Spleen (tissue), 11 donors: ENCODE measurements at regions not wholly inside any gene's neighbourhood (a gene's known extent, or its start where the extent isn't known, plus 50 kb on each side); places are given as distances from the start of the nearest gene placed in this dataset.
A peak's percentile ranks its signal among the peaks of the same experiment; 100 is the strongest.
"Not testable (repeated sequence)": the region's sequence is repeated elsewhere in the genome, so short reads cannot be mapped to it uniquely, and the experiment has no call there.

Source experiments
- DNase-seq: peaks from one replicate; pipeline ENCODE4 v3.0.0-alpha.2; 2020
- H3K27ac ChIP-seq, 8 donors: fragments of 200-600 bp; sonication (generic) in 7 of 8; 1 replicate in 4 of 8; 2 replicates in 4 of 8; pipeline versions ENCODE4 v1.5.0 to v1.8.0; 2016 to 2021; ENCODE audit warnings: inconsistent platforms in 4 of 8, mild to moderate bottlenecking in 4 of 8, moderate library complexity in 1 of 8
- H3K27me3 ChIP-seq, 7 donors: fragments of 200-600 bp; sonication (generic) in 6 of 7; replicated peaks in 1 of 7; 1 replicate in 4 of 7; 2 replicates in 3 of 7; pipeline versions ENCODE4 v1.5.0 to v1.8.0; 2016 to 2021; ENCODE audit warnings: inconsistent platforms in 3 of 7, mild to moderate bottlenecking in 1 of 7
- H3K36me3 ChIP-seq, 6 donors: fragments of 200-600 bp; sonication (generic) in 5 of 6; 1 replicate in 4 of 6; 2 replicates in 2 of 6; pipeline versions ENCODE4 v1.5.0 to v1.8.0; 2016 to 2021; ENCODE audit warnings: inconsistent platforms in 2 of 6
- H3K4me1 ChIP-seq, 6 donors: fragments of 200-600 bp; sonication (generic) in 5 of 6; 1 replicate in 3 of 6; 2 replicates in 3 of 6; pipeline versions ENCODE4 v1.5.0 to v1.8.0; 2016 to 2021; ENCODE audit warnings: inconsistent platforms in 3 of 6
- H3K4me3 ChIP-seq, 8 donors: fragments of 200-600 bp; sonication (generic) in 7 of 8; 1 replicate in 4 of 8; 2 replicates in 4 of 8; pipeline versions ENCODE4 v1.5.0 to v1.8.0; 2016 to 2021; ENCODE audit warnings: inconsistent platforms in 4 of 8, mild to moderate bottlenecking in 4 of 8, moderate library complexity in 2 of 8
- H3K9me3 ChIP-seq, 8 donors: fragments of 200-600 bp; sonication (generic) in 7 of 8; 1 replicate in 4 of 8; 2 replicates in 4 of 8; pipeline versions ENCODE4 v1.5.0 to v1.8.0; 2016 to 2021; ENCODE audit warnings: inconsistent platforms in 4 of 8
- POLR2A ChIP-seq, 3 donors: fragments of 450-650 bp; IDR thresholded peaks; one replicate each; pipeline ENCODE4 v1.5.1; 2017; ENCODE audit warnings: antibody characterized with exemption in 3 of 3, mild to moderate bottlenecking in 1 of 3
- POLR2AphosphoS5 ChIP-seq, 3 donors: sonication (generic); formaldehyde crosslinking; IDR thresholded peaks; one replicate each; pipeline ENCODE4 v1.5.1; 2017; ENCODE audit warnings: antibody characterized with exemption in 3 of 3
- WGBS, 5 donors: extraction: QIAGEN DNeasy Blood & Tissue Kit in 3 of 5; methylation state at CpG; one replicate each; pipeline versions ENCODE4 v1.1.5 to v1.1.7; 2013 to 2018; 5-methylcytosine and 5-hydroxymethylcytosine counted together
- intact Hi-C: fragments of 100-400 bp; cut with DNase I; formaldehyde crosslinking; loops from one replicate; pipeline ENCODE4 v1.15.0; 2023; ENCODE audit warnings: low total_unique reads
- TF ChIP-seq, protein P1 (sequence below), 11 experiments: fragments of 200-600 bp in 7 of 11; fragments of 450-650 bp in 4 of 11; sonication (generic) in 4 of 11; IDR thresholded peaks in 8 of 11; conservative IDR thresholded peaks in 3 of 11; 1 replicate in 7 of 11; 2 replicates in 4 of 11; pipeline versions ENCODE4 v1.4.0 to v1.8.0; 2016 to 2021; ENCODE audit warnings: antibody characterized with exemption in 11 of 11, inconsistent platforms in 4 of 11, mild to moderate bottlenecking in 1 of 11
- donor health status: healthy with polysubstance abuse.
- donor health status: DM: no; HTN: no; CAD: no; lungs with moderate emphysema.
- donor health status: DM: no; HTN: no; CAD: no.
- donor health status: Bipolar disorder and iron deficiency.
- donor health status: healthy.
- donor health status: DM: no; HTN: no; CAD: no.
- donor health status: DM: yes; HTN: yes; CAD: no.

DNA sequence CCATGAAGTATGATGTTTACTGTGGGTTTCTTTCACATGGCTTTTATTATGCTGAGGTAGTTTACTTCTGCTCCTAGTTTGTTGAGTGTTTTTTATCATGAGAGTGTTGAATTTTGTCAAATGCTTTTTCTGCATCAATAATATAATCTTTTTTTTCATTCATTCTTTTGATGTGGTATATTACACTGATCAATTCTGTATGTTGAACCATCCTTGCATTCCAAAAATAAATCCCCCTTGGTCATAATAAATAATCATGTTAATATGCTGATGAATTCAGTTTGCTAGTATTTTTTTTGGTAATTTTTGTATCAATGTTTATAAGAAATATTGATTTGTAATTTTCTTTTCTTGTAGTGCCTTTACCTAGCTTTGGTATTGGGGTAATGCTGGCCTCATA, 97.9 kb upstream of the ZNF648 start:
- no peaks in the 10 kb centered on the region for H3K36me3 ChIP-seq
- no peak overlapping the region for H3K27ac ChIP-seq
- TF ChIP-seq, protein P1, sequence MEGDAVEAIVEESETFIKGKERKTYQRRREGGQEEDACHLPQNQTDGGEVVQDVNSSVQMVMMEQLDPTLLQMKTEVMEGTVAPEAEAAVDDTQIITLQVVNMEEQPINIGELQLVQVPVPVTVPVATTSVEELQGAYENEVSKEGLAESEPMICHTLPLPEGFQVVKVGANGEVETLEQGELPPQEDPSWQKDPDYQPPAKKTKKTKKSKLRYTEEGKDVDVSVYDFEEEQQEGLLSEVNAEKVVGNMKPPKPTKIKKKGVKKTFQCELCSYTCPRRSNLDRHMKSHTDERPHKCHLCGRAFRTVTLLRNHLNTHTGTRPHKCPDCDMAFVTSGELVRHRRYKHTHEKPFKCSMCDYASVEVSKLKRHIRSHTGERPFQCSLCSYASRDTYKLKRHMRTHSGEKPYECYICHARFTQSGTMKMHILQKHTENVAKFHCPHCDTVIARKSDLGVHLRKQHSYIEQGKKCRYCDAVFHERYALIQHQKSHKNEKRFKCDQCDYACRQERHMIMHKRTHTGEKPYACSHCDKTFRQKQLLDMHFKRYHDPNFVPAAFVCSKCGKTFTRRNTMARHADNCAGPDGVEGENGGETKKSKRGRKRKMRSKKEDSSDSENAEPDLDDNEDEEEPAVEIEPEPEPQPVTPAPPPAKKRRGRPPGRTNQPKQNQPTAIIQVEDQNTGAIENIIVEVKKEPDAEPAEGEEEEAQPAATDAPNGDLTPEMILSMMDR (IDR thresholded peaks at IDR 0.05 in 8 of 11, conservative IDR thresholded peaks at IDR 0.05 in 3 of 11) = no peak
- TF ChIP-seq POLR2AphosphoS5 (IDR thresholded peaks at IDR 0.05) (no peak), POLR2A (IDR thresholded peaks at IDR 0.05) (no peak)
- no peak for DNase-seq
- H3K4me3 ChIP-seq = no peak overlapping the region
- H3K27me3 ChIP-seq = no peaks in the 10 kb centered on the region
- peaks cover 0 to 27% (median 19%) of the 10 kb centered on the region in 8 donors for H3K9me3 ChIP-seq
- intact Hi-C loops = no loop called here
- H3K4me1 ChIP-seq = peaks cover 6 to 18% (median 10%) of the 10 kb centered on the region in 6 donors

DNA sequence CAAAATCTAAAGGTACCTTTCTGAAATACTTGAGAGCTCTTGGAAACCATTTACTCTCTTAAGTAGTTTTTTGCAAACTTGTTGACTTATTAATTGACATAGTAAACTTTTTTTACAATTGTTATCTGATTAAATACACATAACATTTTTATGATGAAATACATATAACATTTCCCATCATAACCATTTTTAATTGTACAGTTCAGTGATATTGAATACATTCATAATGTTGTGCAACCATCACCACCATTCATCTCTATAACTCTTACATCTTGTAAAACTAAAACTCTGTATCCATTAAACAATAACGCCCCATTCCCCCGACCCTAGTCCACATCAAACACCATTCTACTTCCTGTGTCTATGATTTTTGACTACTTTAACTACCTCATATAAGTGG, 95.7 kb upstream of the ZNF648 start:
- TF ChIP-seq, protein P1 (IDR thresholded peaks at IDR 0.05 in 8 of 11, conservative IDR thresholded peaks at IDR 0.05 in 3 of 11) = no peak
- no peak for TF ChIP-seq POLR2A (IDR thresholded peaks at IDR 0.05)
- TF ChIP-seq POLR2AphosphoS5 (IDR thresholded peaks at IDR 0.05) = no peak
- H3K4me3 ChIP-seq = no peak overlapping the region
- no peaks in the 10 kb centered on the region for H3K36me3 ChIP-seq
- no peak for DNase-seq
- H3K27me3 ChIP-seq = no peaks in the 10 kb centered on the region
- intact Hi-C loops = no loop called here
- peaks cover 0 to 5% (median 0%) of the 10 kb centered on the region in 6 donors for H3K4me1 ChIP-seq
- 82 to 90% (median 86%) methylated on average over 2 of the region's 2 CpGs for WGBS, 5 donors
- H3K27ac ChIP-seq = no peak overlapping the region
- H3K9me3 ChIP-seq = peaks cover 0 to 27% (median 19%) of the 10 kb centered on the region in 8 donors

DNA sequence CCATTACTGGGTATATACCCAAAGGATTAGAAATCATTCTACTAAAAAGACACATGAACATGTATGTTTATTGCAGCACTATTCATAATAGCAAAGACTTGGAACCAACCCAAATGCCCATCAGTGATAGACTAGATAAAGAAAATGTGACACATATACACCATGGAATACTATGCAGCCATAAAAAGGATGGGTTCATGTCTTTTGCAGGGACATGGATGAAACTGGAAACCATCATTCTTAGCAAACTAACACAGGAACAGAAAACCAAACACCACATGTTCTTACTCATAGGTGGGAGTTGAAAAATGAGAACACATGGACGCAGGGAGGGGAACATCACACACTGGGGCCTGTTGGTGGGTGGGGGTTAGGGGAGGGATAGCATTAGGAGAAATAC, 92.9 kb upstream of the ZNF648 start:
- DNase-seq, H3K27me3 ChIP-seq, H3K4me1 ChIP-seq, intact Hi-C loops, H3K36me3 ChIP-seq, H3K27ac ChIP-seq, H3K4me3 ChIP-seq: not testable (repeated sequence)
- peaks cover 0 to 16% (median 9%) of the 10 kb centered on the region in 8 donors for H3K9me3 ChIP-seq
- WGBS, 5 donors = 87 to 100% (median 97%) methylated on average over 1 of the region's 1 CpG

DNA sequence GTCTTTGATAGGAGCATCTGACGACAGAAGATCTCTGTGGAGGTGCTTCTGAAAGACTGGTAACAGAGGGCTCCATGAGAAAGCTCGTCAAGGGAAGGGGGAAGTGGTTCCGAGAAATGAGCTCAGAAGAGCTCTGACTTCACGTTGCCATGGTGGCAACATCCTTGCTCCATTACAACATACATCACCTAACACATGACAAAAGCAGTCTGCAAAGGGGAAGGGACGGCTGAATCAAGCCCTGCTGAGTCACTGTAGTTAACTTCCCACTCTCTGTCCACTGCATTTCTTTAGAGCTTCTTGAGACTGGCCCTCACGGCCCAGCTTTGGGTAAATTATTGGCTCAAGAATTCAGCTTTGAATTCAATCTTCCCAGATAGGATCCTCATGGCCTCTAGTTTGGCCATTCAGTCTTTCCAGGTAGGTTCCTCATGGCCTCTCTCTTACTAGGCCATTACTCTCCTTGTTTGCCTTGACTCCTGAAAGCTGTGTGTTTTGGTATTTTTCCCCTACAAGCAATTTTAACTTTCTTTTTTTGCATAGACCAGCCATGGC, 88.0 kb upstream of the ZNF648 start:
- 37 to 63% (median 44%) methylated on average over 6 of the region's 6 CpGs for WGBS, 5 donors
- Histone ChIP-seq H3K4me3 (peak overlapping the region in 1 of 8 donors; percentile 62), H3K27ac (peak overlapping the region in 7 of 8 donors; percentile 85 to 94 (median 90)), H3K36me3 (no peaks in the 10 kb centered on the region), H3K27me3 (no peaks in the 10 kb centered on the region), H3K4me1 (peaks cover 0 to 48% (median 23%) of the 10 kb centered on the region in 6 donors), H3K9me3 (no peaks in the 10 kb centered on the region)
- TF ChIP-seq, protein P1 (IDR thresholded peaks at IDR 0.05 in 8 of 11, conservative IDR thresholded peaks at IDR 0.05 in 3 of 11) = no peak
- TF ChIP-seq POLR2A (IDR thresholded peaks at IDR 0.05) = no peak
- peak in 1 of 3 donors; percentile 87 for TF ChIP-seq POLR2AphosphoS5 (IDR thresholded peaks at IDR 0.05)
- no peak for DNase-seq
- intact Hi-C loops = no loop called here
